Fibroblast of skin of left biceps (primary cell): ENCODE measurements at regions not wholly inside any gene's neighbourhood (a gene's known extent, or its start where the extent isn't known, plus 50 kb on each side); places are given as distances from the start of the nearest gene placed in this dataset.
"Not testable (repeated sequence)": the region's sequence is repeated elsewhere in the genome, so short reads cannot be mapped to it uniquely, and the experiment has no call there.

Experiments used
- DNase-seq, 2 experiments: peaks; one replicate each; pipeline ENCODE4 v3.0.0-alpha.2; 2013; ENCODE audit warnings: low read depth in 2 of 2

DNA sequence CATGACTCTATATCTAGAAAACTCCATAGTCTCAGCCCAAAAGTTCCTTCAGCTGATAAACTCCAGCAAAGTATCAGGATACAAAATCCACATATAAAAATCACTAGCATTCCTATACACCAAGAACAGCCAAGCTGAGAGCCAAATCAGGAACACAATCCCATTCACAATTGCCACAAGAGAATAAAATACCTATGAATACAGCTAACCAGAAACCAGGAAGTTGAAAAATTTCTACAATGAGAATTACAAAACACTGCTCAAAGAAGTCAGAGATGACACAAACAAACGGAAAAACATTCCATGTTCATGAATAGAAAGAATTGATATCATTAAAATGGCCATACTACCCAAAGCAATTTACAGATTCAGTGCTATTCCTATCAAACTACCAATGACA lies 61.0 kb upstream of the PKN2 start:
- not testable (repeated sequence) for DNase-seq
